ENCODE measurements at regions not wholly inside any gene's neighbourhood (a gene's known extent, or its start where the extent isn't known, plus 50 kb on each side); places are given as distances from the start of the nearest gene placed in this dataset.

- no peak for DNase-seq (ENCODE audit: low read depth)
These were observed 211.4 kb downstream of the GASK1B start for GRCh38 chr4:157961229-157961990.

- no peak for DNase-seq (ENCODE audit: low read depth)
These were observed 214.9 kb downstream of the GASK1B start for GRCh38 chr4:157957905-157958304.

GRCh38 chr4:157942017-157942416, 230.8 kb downstream of the GASK1B start:
- no peak for DNase-seq (ENCODE audit: low read depth)

- no peak for DNase-seq (ENCODE audit: low read depth)
These were observed 238.7 kb downstream of the GASK1B start for GRCh38 chr4:157934151-157934550.

- no peak for DNase-seq (ENCODE audit: low read depth)
These were observed 239.9 kb downstream of the GASK1B start for GRCh38 chr4:157932936-157933335.

- no peak for DNase-seq (ENCODE audit: low read depth)
These were observed 243.3 kb downstream of the GASK1B start for GRCh38 chr4:157929486-157929885.

GRCh38 chr4:157918036-157918832, 254.6 kb downstream of the GASK1B start:
- DNase-seq (ENCODE audit: low read depth) = no peak

GRCh38 chr4:157912212-157912611, 260.6 kb downstream of the GASK1B start:
- no peak for DNase-seq (ENCODE audit: low read depth)

GRCh38 chr4:157911662-157912061, 261.2 kb downstream of the GASK1B start:
- no peak for DNase-seq (ENCODE audit: low read depth)

- DNase-seq (ENCODE audit: low read depth) = no peak
These were observed 264.1 kb downstream of the GASK1B start for GRCh38 chr4:157908691-157909090.

GRCh38 chr4:157908031-157908430, 264.8 kb downstream of the GASK1B start:
- no peak for DNase-seq (ENCODE audit: low read depth)

GRCh38 chr4:157907226-157907946, 265.4 kb downstream of the GASK1B start:
- DNase-seq (ENCODE audit: low read depth) = no peak

- DNase-seq (ENCODE audit: low read depth) = no peak
These were observed 273.8 kb downstream of the GASK1B start for GRCh38 chr4:157898836-157899605.

GRCh38 chr4:157897855-157898370, 274.9 kb downstream of the GASK1B start:
- DNase-seq (ENCODE audit: low read depth) = no peak

- no peak for DNase-seq (ENCODE audit: low read depth)
These were observed 276.1 kb downstream of the GASK1B start for GRCh38 chr4:157896726-157897125.

GRCh38 chr4:157895205-157895604, 277.6 kb downstream of the GASK1B start:
- no peak for DNase-seq (ENCODE audit: low read depth)

GRCh38 chr4:157889788-157890187, 283.0 kb downstream of the GASK1B start:
- DNase-seq (ENCODE audit: low read depth) = no peak

GRCh38 chr4:157888281-157888680, 284.5 kb downstream of the GASK1B start:
- DNase-seq (ENCODE audit: low read depth) = no peak

GRCh38 chr4:157887316-157887715, 285.5 kb downstream of the GASK1B start:
- no peak for DNase-seq (ENCODE audit: low read depth)

GRCh38 chr4:157886645-157887044, 286.2 kb downstream of the GASK1B start:
- no peak for DNase-seq (ENCODE audit: low read depth)

- no peak for DNase-seq (ENCODE audit: low read depth)
These were observed 287.0 kb downstream of the GASK1B start for GRCh38 chr4:157885811-157886210.

- DNase-seq (ENCODE audit: low read depth) = no peak
These were observed 289.9 kb downstream of the GASK1B start for GRCh38 chr4:157882901-157883300.
